ENCODE measurements at regions not wholly inside any gene's neighbourhood (a gene's known extent, or its start where the extent isn't known, plus 50 kb on each side); places are given as distances from the start of the nearest gene placed in this dataset.
"Not testable (repeated sequence)": the region's sequence is repeated elsewhere in the genome, so short reads cannot be mapped to it uniquely, and the experiment has no call there.

GRCh38 chr10:38267555-38267954 lies 173.4 kb downstream of the ZNF37A start:
- H3K27ac Mint-ChIP-seq (ENCODE audit: unreplicated experiment); H3K4me3 Mint-ChIP-seq (ENCODE audit: unreplicated experiment); H3K4me1 Mint-ChIP-seq (ENCODE audit: unreplicated experiment); H3K36me3 Mint-ChIP-seq (ENCODE audit: unreplicated experiment); DNase-seq (ENCODE audit: extremely low spot score, unreplicated experiment); H3K27me3 Mint-ChIP-seq (ENCODE audit: unreplicated experiment): not testable (repeated sequence)
- peaks cover 26% of the 10 kb centered on the region for H3K9me3 Mint-ChIP-seq (ENCODE audit: unreplicated experiment)

DNA sequence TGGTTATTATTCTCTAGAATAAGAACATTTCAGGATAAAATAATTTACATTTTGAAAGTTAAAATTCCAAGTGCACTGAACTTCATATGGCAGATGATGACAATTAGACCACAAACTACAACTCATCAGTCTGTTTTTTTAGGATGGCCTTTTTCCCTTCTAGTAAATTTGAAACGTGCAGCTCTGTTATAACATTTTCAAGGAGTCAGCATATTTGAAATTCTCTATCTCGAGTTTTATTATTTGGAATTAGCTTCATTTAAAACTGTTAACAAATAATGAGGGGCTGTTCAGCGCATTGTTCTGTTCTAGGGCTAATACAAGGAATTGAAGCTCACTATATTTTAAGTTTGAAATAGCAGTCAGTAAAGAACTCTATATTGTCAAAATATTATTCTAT lies 176.9 kb downstream of the ZNF37A start:
- H3K4me3 Mint-ChIP-seq (ENCODE audit: unreplicated experiment); H3K27ac Mint-ChIP-seq (ENCODE audit: unreplicated experiment); H3K27me3 Mint-ChIP-seq (ENCODE audit: unreplicated experiment); H3K4me1 Mint-ChIP-seq (ENCODE audit: unreplicated experiment); H3K36me3 Mint-ChIP-seq (ENCODE audit: unreplicated experiment); DNase-seq (ENCODE audit: extremely low spot score, unreplicated experiment): not testable (repeated sequence)
- H3K9me3 Mint-ChIP-seq (ENCODE audit: unreplicated experiment): peaks cover 19% of the 10 kb centered on the region

DNA sequence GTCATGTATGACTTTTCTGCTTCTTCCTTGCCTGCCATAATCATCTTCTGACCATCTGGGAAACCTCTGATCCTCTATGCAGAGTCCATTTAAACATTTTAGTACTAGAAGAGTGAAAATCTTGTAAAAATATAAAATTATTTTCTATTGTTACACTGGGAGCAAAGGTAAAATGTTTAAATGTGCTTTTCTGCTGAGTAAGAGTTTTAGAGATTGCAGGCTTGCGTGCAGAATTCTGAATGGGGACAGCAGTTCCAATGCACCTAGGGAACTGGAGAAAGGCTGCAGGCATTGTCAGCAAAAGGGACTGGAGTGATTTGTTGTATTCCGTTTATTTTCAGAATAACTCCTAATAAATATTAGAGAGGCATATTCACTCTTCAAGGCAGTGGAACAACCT lies 180.7 kb downstream of the ZNF37A start:
- H3K4me3 Mint-ChIP-seq (ENCODE audit: unreplicated experiment); H3K27me3 Mint-ChIP-seq (ENCODE audit: unreplicated experiment); H3K27ac Mint-ChIP-seq (ENCODE audit: unreplicated experiment); DNase-seq (ENCODE audit: extremely low spot score, unreplicated experiment); H3K9me3 Mint-ChIP-seq (ENCODE audit: unreplicated experiment); H3K36me3 Mint-ChIP-seq (ENCODE audit: unreplicated experiment); H3K4me1 Mint-ChIP-seq (ENCODE audit: unreplicated experiment): not testable (repeated sequence)

DNA sequence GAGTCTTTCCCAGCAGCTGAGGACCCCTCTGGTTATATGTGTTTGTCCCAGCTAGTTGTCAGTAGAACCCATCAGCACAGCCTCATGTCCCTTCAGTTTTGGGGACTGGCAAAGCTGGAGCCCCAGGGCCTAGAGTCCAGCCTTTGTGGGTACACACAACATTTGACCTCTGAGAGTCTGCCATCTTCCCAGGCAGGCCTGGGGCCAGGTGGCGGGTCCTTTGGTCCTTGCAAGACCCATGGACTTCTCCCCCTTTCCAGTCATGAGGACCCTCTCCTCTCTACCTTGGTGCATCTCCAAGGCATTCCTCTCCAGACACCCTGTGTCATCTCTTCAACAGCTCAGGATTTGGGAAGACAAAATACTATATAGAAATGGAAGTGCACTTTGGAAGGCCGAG lies 198.4 kb downstream of the ZNF37A start:
- DNase-seq (ENCODE audit: extremely low spot score, unreplicated experiment); H3K27me3 Mint-ChIP-seq (ENCODE audit: unreplicated experiment); H3K4me1 Mint-ChIP-seq (ENCODE audit: unreplicated experiment); H3K4me3 Mint-ChIP-seq (ENCODE audit: unreplicated experiment); H3K27ac Mint-ChIP-seq (ENCODE audit: unreplicated experiment); H3K36me3 Mint-ChIP-seq (ENCODE audit: unreplicated experiment): not testable (repeated sequence)
- H3K9me3 Mint-ChIP-seq (ENCODE audit: unreplicated experiment): peaks cover 29% of the 10 kb centered on the region

GRCh38 chr10:38310111-38310510 lies 216.0 kb downstream of the ZNF37A start:
- H3K27ac Mint-ChIP-seq (ENCODE audit: unreplicated experiment); H3K36me3 Mint-ChIP-seq (ENCODE audit: unreplicated experiment); H3K27me3 Mint-ChIP-seq (ENCODE audit: unreplicated experiment); H3K4me3 Mint-ChIP-seq (ENCODE audit: unreplicated experiment); DNase-seq (ENCODE audit: extremely low spot score, unreplicated experiment); H3K4me1 Mint-ChIP-seq (ENCODE audit: unreplicated experiment): not testable (repeated sequence)
- H3K9me3 Mint-ChIP-seq (ENCODE audit: unreplicated experiment): peaks cover 23% of the 10 kb centered on the region

DNA sequence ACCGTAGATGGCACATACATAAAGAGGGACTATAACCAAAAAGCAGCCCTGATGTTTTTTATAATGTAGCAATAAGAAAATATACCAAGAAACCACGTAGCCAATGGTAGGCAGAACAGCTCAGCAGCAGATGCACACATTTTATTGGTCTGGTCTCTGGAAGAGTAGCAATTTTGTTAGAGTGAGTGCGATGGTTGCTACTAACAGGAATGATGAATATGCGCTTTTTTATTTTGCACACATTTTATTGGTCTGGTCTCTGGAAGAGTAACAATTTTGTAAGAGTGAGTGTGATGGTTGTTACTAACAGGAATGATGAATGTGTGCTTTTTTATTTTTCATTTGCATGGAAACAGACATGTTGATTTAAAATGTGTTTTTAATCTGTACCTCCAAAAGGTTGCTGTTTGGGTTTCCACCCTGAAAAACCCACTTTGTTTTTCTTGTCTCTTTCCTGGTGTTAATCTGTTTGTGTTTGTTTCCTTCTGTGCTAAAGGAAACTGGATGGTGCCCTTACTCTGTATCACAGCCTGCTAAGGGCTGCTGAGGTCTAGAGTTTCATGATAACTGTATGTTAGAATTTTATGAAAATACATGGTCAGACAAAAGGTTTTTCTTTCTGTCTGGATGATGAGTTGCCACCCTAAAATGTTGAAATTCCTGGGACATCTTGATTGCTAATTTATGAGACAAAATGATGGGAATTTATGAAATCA lies 221.1 kb downstream of the ZNF37A start:
- H3K36me3 Mint-ChIP-seq (ENCODE audit: unreplicated experiment); H3K4me1 Mint-ChIP-seq (ENCODE audit: unreplicated experiment); H3K4me3 Mint-ChIP-seq (ENCODE audit: unreplicated experiment); DNase-seq (ENCODE audit: extremely low spot score, unreplicated experiment); H3K27ac Mint-ChIP-seq (ENCODE audit: unreplicated experiment); H3K27me3 Mint-ChIP-seq (ENCODE audit: unreplicated experiment): not testable (repeated sequence)
- peaks cover 43% of the 10 kb centered on the region for H3K9me3 Mint-ChIP-seq (ENCODE audit: unreplicated experiment)

GRCh38 chr10:38321393-38321792 lies 227.3 kb downstream of the ZNF37A start:
- not testable (repeated sequence) for H3K27me3 Mint-ChIP-seq (ENCODE audit: unreplicated experiment); DNase-seq (ENCODE audit: extremely low spot score, unreplicated experiment); H3K4me3 Mint-ChIP-seq (ENCODE audit: unreplicated experiment); H3K36me3 Mint-ChIP-seq (ENCODE audit: unreplicated experiment); H3K4me1 Mint-ChIP-seq (ENCODE audit: unreplicated experiment); H3K27ac Mint-ChIP-seq (ENCODE audit: unreplicated experiment)
- peaks cover 48% of the 10 kb centered on the region for H3K9me3 Mint-ChIP-seq (ENCODE audit: unreplicated experiment)

DNA sequence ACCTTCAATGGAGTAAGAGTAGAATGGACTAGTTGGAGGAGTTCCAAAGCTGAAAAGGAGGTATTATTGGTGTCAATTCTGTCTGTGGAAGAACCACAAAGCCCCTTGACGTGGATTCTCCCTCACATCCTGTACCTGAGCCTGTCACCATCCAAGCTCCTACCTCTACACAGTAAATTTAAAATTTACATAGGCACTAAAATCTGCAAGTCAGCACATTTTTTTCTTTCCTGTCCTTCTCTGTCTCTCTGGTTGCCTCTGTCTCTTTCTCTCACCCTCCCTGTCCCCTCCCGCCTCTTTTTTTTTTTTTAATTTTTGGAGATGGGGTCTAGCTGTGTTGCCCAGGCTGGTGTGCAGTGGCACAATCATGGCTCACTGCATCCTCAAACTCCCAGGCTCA lies 236.2 kb downstream of the ZNF37A start:
- H3K27ac Mint-ChIP-seq (ENCODE audit: unreplicated experiment); H3K27me3 Mint-ChIP-seq (ENCODE audit: unreplicated experiment); H3K4me1 Mint-ChIP-seq (ENCODE audit: unreplicated experiment); DNase-seq (ENCODE audit: extremely low spot score, unreplicated experiment); H3K4me3 Mint-ChIP-seq (ENCODE audit: unreplicated experiment); H3K36me3 Mint-ChIP-seq (ENCODE audit: unreplicated experiment): not testable (repeated sequence)
- peaks cover 32% of the 10 kb centered on the region for H3K9me3 Mint-ChIP-seq (ENCODE audit: unreplicated experiment)

DNA sequence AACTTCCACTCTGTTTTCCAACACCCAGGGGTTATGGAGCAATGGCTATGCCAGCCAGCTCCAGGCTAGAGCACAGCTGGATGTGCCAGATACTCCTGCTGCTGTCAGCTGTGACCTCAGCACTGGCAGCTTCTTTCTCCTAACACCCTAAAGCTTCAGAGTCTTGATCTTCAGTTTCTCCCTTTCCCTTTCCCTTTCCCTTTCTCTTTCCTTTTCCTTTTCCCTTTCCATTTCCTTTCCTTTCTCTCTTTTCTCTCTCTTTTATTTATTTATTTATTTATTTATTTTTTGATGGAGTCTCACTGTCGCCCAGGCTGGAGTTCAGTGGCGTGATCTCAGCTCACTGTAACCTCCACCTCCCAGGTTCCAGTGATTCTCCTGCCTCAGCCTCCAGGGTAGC lies 237.0 kb downstream of the ZNF37A start:
- H3K27ac Mint-ChIP-seq (ENCODE audit: unreplicated experiment); H3K4me3 Mint-ChIP-seq (ENCODE audit: unreplicated experiment); H3K27me3 Mint-ChIP-seq (ENCODE audit: unreplicated experiment); DNase-seq (ENCODE audit: extremely low spot score, unreplicated experiment); H3K36me3 Mint-ChIP-seq (ENCODE audit: unreplicated experiment); H3K4me1 Mint-ChIP-seq (ENCODE audit: unreplicated experiment): not testable (repeated sequence)
- H3K9me3 Mint-ChIP-seq (ENCODE audit: unreplicated experiment): peaks cover 34% of the 10 kb centered on the region

DNA sequence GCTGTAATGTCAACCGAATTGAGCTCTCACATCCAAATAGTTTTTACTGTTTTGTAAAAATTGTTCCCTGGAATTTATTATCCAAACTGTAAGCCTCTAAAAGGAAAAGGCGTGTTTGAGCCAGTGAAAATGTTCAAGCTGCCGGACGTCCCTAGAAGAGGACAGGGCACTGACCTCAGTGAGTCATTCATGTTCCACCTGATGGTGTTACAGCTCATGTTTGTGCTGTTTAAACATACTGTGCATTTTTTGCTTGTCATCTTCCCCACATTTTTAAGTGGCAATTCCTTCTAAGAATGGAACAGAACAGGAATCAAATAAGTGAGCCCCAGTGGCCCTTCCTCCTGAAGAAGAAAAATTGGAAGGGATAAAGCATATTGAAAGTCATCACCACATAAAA lies 239.6 kb downstream of the ZNF37A start:
- DNase-seq (ENCODE audit: extremely low spot score, unreplicated experiment); H3K4me3 Mint-ChIP-seq (ENCODE audit: unreplicated experiment); H3K4me1 Mint-ChIP-seq (ENCODE audit: unreplicated experiment): not testable (repeated sequence)

DNA sequence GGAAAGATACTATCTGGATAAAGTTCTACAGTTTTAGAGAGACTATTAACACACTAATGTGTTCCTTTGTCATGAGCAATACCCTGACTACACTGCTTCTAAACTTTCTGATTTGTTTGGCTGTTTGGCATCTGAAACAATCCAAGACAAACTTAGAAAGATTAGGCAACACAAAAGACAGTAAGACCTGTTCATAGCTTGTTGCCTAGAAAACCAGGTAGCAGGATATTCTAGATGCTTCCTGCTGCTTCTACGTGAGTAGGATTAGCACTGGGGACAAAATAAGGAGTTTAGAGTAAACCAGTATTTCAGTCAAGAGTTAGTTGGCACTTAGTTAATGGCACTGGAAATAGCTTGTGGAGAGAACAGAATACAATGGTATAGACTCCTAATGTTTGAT lies 256.5 kb downstream of the ZNF37A start:
- H3K27me3 Mint-ChIP-seq (ENCODE audit: unreplicated experiment); DNase-seq (ENCODE audit: extremely low spot score, unreplicated experiment); H3K4me1 Mint-ChIP-seq (ENCODE audit: unreplicated experiment); H3K4me3 Mint-ChIP-seq (ENCODE audit: unreplicated experiment); H3K27ac Mint-ChIP-seq (ENCODE audit: unreplicated experiment); H3K36me3 Mint-ChIP-seq (ENCODE audit: unreplicated experiment): not testable (repeated sequence)
- peaks cover 42% of the 10 kb centered on the region for H3K9me3 Mint-ChIP-seq (ENCODE audit: unreplicated experiment)

More for the DNA sequence above, 239.6 kb downstream of the ZNF37A start:
- H3K36me3 Mint-ChIP-seq (ENCODE audit: unreplicated experiment); H3K27ac Mint-ChIP-seq (ENCODE audit: unreplicated experiment); H3K27me3 Mint-ChIP-seq (ENCODE audit: unreplicated experiment): not testable (repeated sequence)
- peaks cover 27% of the 10 kb centered on the region for H3K9me3 Mint-ChIP-seq (ENCODE audit: unreplicated experiment)

GRCh38 chr10:38354410-38354809 lies 260.3 kb downstream of the ZNF37A start:
- H3K9me3 Mint-ChIP-seq (ENCODE audit: unreplicated experiment): peaks cover 16% of the 10 kb centered on the region
- H3K27ac Mint-ChIP-seq (ENCODE audit: unreplicated experiment); H3K36me3 Mint-ChIP-seq (ENCODE audit: unreplicated experiment); H3K27me3 Mint-ChIP-seq (ENCODE audit: unreplicated experiment); H3K4me3 Mint-ChIP-seq (ENCODE audit: unreplicated experiment); DNase-seq (ENCODE audit: extremely low spot score, unreplicated experiment); H3K4me1 Mint-ChIP-seq (ENCODE audit: unreplicated experiment): not testable (repeated sequence)

Data from osteocyte (in vitro differentiated cells).